COLO829 (cell line): ENCODE measurements at regions not wholly inside any gene's neighbourhood (a gene's known extent, or its start where the extent isn't known, plus 50 kb on each side); places are given as distances from the start of the nearest gene placed in this dataset.
"Not testable (repeated sequence)": the region's sequence is repeated elsewhere in the genome, so short reads cannot be mapped to it uniquely, and the experiment has no call there.

Experiments
- DNase-seq: peaks from one replicate; pipeline ENCODE4 v3.0.0; 2012; ENCODE audit warnings: low spot score

DNA sequence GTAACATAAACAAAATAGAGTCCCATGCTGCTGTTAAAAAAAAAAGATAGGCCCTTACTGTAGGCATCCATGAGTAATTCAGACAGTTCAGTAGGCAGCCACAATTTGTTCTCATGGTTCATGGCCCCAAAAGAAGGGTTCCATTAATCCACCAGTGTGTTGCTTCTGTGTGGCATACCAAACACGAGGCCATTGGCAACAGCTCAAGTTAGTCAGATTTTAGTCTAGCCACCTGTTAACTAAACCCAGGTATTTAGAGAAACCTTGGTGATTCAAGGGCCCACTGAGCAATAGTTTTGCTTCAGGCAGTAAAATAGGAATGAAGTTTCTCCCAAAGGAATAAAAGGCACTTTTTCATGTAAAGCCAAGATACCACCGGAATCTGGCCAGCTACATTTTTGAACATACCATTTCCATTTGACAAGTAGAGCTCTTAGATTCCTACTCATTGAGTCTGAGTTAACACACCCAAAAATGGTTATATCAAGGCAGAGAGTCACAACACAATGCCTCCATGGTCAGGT lies 80.1 kb upstream of the SRD5A2 start:
- DNase-seq, result no peak

DNA sequence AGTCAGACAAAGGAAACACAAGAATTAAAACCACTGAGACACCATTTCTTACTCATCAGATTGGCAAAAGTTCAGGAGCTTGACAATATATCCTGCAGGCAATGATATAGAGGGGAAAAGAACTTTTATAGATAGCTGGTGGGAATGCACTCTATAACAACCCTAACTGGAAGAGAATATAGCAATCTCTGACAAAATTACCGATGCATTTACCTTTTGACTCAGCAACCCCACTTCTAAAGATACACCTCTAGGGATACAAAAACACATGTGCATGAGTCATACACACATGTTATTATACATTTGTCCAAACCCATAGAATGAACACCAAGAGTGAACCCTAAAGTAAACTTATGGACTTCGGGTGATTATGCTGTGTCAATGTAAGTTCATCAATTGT lies 79.4 kb upstream of the SRD5A2 start:
- DNase-seq, result no peak

DNA sequence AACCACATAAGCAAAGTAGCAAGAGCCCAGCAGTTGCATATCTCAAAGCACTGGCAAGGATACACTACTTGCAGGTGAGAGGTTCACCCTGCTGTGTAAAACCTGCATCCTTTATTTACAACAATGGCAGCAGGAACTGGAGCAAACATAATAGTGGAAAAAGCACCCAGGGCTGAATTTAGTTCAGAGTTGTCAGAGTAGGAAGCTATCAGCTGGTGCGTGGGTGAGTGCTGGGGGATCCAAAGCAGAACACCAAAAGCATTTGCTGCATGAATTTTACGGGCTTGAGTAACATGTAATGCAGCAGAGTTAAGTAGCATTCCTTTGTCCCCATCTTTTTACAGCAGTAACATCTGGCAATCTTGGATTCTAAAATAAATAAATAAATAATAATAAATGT lies 73.5 kb upstream of the SRD5A2 start:
- DNase-seq, result no peak

DNA sequence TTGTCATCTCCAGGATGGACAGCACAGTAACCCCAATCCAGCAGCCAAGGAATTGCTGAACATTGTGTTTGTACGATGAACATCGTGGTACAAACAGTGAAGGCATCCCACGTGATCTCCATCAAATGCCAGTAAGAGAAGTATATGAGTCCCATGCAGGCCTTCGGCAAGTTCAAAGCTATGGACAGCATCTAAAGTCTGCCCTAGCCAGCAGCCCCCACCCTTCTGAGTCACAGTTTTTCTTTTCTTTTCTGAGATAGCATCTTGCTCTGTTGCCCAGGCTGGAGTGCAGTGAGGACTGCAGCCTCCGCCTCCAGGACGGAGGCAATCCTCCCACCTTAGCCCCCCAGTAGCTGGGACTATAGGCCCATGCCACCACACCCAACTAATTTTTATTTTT lies 71.0 kb upstream of the SRD5A2 start:
- DNase-seq, result no peak

DNA sequence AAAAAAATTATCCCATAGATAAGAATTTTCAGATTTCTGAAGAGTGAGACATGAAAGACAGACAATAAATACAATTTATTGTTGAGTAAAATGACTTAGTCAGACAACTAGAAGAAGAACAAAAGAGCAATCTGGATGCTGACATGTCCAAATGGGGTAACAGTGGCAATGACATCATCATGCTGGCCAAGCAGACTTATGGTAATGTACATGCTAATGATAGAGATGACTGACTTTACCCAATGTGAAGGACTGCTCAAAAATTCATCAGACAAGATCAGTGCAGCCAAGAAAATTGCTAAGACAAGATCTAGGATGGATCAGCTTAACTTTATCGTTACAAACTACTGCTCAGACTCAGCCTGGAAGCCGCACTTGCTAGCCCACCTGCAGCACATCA lies 70.5 kb upstream of the SRD5A2 start:
- no peak for DNase-seq

DNA sequence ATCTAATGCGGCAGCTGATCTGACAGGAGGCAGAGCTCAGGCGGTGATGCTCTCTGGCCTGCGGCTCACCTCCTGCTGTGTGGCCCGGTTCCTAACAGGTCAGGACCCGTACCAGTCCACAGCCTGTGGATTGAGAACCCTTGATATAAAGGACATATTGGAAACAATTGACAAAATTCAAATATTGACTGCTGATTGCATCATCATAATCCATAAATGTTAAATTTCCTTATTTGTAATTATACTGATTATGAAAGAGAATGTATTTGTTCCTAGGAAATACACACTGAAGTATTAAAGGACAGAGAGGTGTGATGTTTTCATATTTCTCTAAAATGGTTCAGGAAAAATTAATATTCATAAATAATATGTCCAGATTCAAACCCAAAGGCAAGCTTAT lies 63.8 kb upstream of the SRD5A2 start:
- DNase-seq, result no peak

DNA sequence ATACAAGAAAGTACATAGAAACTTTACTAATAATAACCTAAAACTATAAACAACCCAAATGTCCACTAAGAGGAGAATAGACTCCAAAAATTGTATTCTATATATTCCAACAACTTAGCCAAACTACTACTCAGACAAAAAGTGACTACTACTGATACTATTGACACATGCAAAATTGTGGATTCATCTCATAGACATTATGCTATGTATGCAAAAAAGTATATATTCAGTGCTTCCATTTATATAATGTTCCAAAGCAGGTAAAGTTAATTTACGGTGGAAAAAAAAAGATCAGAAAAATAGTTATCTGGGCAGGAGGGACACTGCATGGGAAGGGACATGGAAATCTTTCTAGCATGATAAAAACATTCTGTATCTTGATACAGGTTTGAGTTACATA lies 62.0 kb upstream of the SRD5A2 start:
- no peak for DNase-seq

DNA sequence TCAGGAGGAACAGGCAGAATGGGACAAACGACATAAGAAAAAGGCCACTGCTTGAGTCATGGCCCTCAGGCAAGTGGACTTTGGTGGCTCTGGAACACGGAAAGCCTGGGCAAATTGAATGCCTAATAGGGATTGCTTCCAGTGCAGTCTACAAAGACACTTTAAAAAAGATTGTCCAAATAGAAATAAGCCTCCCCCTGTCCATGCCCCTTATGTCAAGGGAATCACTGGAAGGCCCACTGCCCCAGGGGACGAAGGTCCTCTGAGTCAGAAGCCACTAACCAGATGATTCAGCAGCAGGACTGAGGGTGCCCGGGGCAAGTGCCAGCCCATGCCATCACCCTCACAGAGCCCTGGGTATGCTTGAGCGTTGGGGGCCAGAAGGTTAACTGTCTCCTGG lies 51.5 kb upstream of the SRD5A2 start:
- DNase-seq, result not testable (repeated sequence)
